Uterus (tissue), 3 donors: ENCODE measurements at regions not wholly inside any gene's neighbourhood (a gene's known extent, or its start where the extent isn't known, plus 50 kb on each side); places are given as distances from the start of the nearest gene placed in this dataset.

ENCODE experiments used
- DNase-seq, 2 donors: peaks; one replicate each; pipeline ENCODE4 v3.0.0-alpha.2; 2019 to 2020
- H3K27ac ChIP-seq, 2 donors: fragments of 200-600 bp; sonication (generic); 1 replicate in 1 of 2; 2 replicates in 1 of 2; pipeline ENCODE4 v1.5.1; 2016 to 2018
- H3K27me3 ChIP-seq, 2 donors: fragments of 200-600 bp; sonication (generic); one replicate each; pipeline ENCODE4 v1.5.1; 2018 to 2019; ENCODE audit warnings: control low read depth in 1 of 2
- H3K36me3 ChIP-seq, 2 donors: fragments of 200-600 bp; sonication (generic); one replicate each; pipeline ENCODE4 v1.5.1; 2019; ENCODE audit warnings: control low read depth in 1 of 2
- H3K4me1 ChIP-seq, 2 donors: fragments of 200-600 bp; sonication (generic); one replicate each; pipeline ENCODE4 v1.5.1; 2018 to 2019; ENCODE audit warnings: control low read depth in 1 of 2
- H3K4me3 ChIP-seq, 2 donors: fragments of 200-600 bp; sonication (generic); 1 replicate in 1 of 2; 2 replicates in 1 of 2; pipeline ENCODE4 v1.5.1; 2018 to 2019; ENCODE audit warnings: mild to moderate bottlenecking in 1 of 2
- H3K9me3 ChIP-seq, 2 donors: fragments of 200-600 bp; sonication (generic); one replicate each; pipeline ENCODE4 v1.5.1; 2019; ENCODE audit warnings: control low read depth in 1 of 2
- CTCF ChIP-seq, 4 experiments: fragments of 200-600 bp in 2 of 4; fragments of 450-650 bp in 2 of 4; sonication (generic) in 2 of 4; IDR thresholded peaks; one replicate each; pipeline ENCODE4 v1.5.1; 2016 to 2019; ENCODE audit warnings: antibody characterized with exemption in 4 of 4, mild to moderate bottlenecking in 2 of 4, moderate library complexity in 1 of 4
- POLR2A ChIP-seq, 2 donors: fragments of 450-650 bp; IDR thresholded peaks; one replicate each; pipeline ENCODE4 v1.6.1; 2016; ENCODE audit warnings: antibody characterized with exemption in 2 of 2, mild to moderate bottlenecking in 1 of 2, moderate library complexity in 1 of 2
- intact Hi-C: fragments of 100-400 bp; cut with DNase I; formaldehyde crosslinking; loops from one replicate; pipeline ENCODE4 v1.15.1; 2023; ENCODE audit warnings: low total_unique reads
- donor health status: DM: yes; HTN: yes; CAD: no.

- H3K4me3 ChIP-seq: no peak overlapping the region
- no peaks in the 10 kb centered on the region for H3K36me3 ChIP-seq
- DNase-seq: no peak
- TF ChIP-seq CTCF (IDR thresholded peaks at IDR 0.05) (no peak), POLR2A (IDR thresholded peaks at IDR 0.05) (no peak)
- intact Hi-C loops: no loop called here
- no peaks in the 10 kb centered on the region for H3K27me3 ChIP-seq
- H3K9me3 ChIP-seq: no peaks in the 10 kb centered on the region
- H3K27ac ChIP-seq: no peak overlapping the region
- no peaks in the 10 kb centered on the region for H3K4me1 ChIP-seq
Measured at GRCh38 chr6:15023448-15023847, 222.4 kb upstream of the JARID2 start.

GRCh38 chr6:15025446-15025845 is 220.4 kb upstream of the JARID2 start:
- no peak overlapping the region for H3K27ac ChIP-seq
- no peak overlapping the region for H3K4me3 ChIP-seq
- no peaks in the 10 kb centered on the region for H3K36me3 ChIP-seq
- H3K9me3 ChIP-seq: no peaks in the 10 kb centered on the region
- intact Hi-C loops: no loop called here
- no peaks in the 10 kb centered on the region for H3K4me1 ChIP-seq
- no peaks in the 10 kb centered on the region for H3K27me3 ChIP-seq
- DNase-seq: no peak
- no peak for TF ChIP-seq CTCF (IDR thresholded peaks at IDR 0.05)
- no peak for TF ChIP-seq POLR2A (IDR thresholded peaks at IDR 0.05)

GRCh38 chr6:15026832-15027231 is 219.0 kb upstream of the JARID2 start:
- no peak for TF ChIP-seq CTCF (IDR thresholded peaks at IDR 0.05)
- no peak for TF ChIP-seq POLR2A (IDR thresholded peaks at IDR 0.05)
- Histone ChIP-seq H3K36me3 (no peaks in the 10 kb centered on the region), H3K4me1 (no peaks in the 10 kb centered on the region), H3K27ac (no peak overlapping the region), H3K27me3 (no peaks in the 10 kb centered on the region), H3K4me3 (no peak overlapping the region), H3K9me3 (no peaks in the 10 kb centered on the region)
- no peak for DNase-seq
- intact Hi-C loops: no loop called here

GRCh38 chr6:15027472-15027871 is 218.4 kb upstream of the JARID2 start:
- H3K27ac ChIP-seq: no peak overlapping the region
- TF ChIP-seq CTCF (IDR thresholded peaks at IDR 0.05) (no peak), POLR2A (IDR thresholded peaks at IDR 0.05) (no peak)
- H3K4me1 ChIP-seq: no peaks in the 10 kb centered on the region
- H3K27me3 ChIP-seq: no peaks in the 10 kb centered on the region
- intact Hi-C loops: no loop called here
- H3K9me3 ChIP-seq: no peaks in the 10 kb centered on the region
- H3K36me3 ChIP-seq: no peaks in the 10 kb centered on the region
- no peak overlapping the region for H3K4me3 ChIP-seq
- no peak for DNase-seq

GRCh38 chr6:15032015-15032414 is 213.9 kb upstream of the JARID2 start:
- H3K27me3 ChIP-seq: no peaks in the 10 kb centered on the region
- no peak for DNase-seq
- TF ChIP-seq CTCF (IDR thresholded peaks at IDR 0.05) (no peak), POLR2A (IDR thresholded peaks at IDR 0.05) (no peak)
- intact Hi-C loops: no loop called here
- H3K27ac ChIP-seq: no peak overlapping the region
- no peaks in the 10 kb centered on the region for H3K4me1 ChIP-seq
- H3K4me3 ChIP-seq: no peak overlapping the region
- H3K36me3 ChIP-seq: no peaks in the 10 kb centered on the region
- no peaks in the 10 kb centered on the region for H3K9me3 ChIP-seq
